ENCODE measurements at regions not wholly inside any gene's neighbourhood (a gene's known extent, or its start where the extent isn't known, plus 50 kb on each side); places are given as distances from the start of the nearest gene placed in this dataset.

GRCh38 chr20:53662595-53662994, 69.0 kb upstream of the ZNF217 start:
- Histone ChIP-seq H3K9me3 (ENCODE audit: control insufficient read depth in 2 of 3, insufficient read depth in 1 of 3, low read length in 3 of 3) (no peaks in the 10 kb centered on the region), H3K36me3 (ENCODE audit: control insufficient read depth in 2 of 3, insufficient read depth in 3 of 3, low read length in 3 of 3) (no peaks in the 10 kb centered on the region), H3K4me1 (ENCODE audit: control insufficient read depth in 2 of 3, insufficient read depth in 2 of 3, low read depth in 1 of 3, low read length in 3 of 3) (peaks cover 0 to 5% (median 0%) of the 10 kb centered on the region in 3 donors), H3K9ac (ENCODE audit: low read length in 3 of 3) (no peak overlapping the region), H3K27me3 (ENCODE audit: control insufficient read depth, insufficient read depth, low read length) (no peaks in the 10 kb centered on the region), H3K27ac (ENCODE audit: low read depth in 2 of 2, low read length in 2 of 2) (no peak overlapping the region), H3K4me3 (ENCODE audit: low read length in 3 of 3) (no peak overlapping the region)
- no peak for DNase-seq
- TF ChIP-seq CTCF (IDR thresholded peaks at IDR 0.05; ENCODE audit: borderline replicate concordance, extremely low read depth, insufficient read depth), result no peak
- FAIRE-seq, result no peak
- intact Hi-C loops (cut with DNase I), result no loop called here

- peaks cover 0 to 5% (median 2%) of the 10 kb centered on the region in 3 donors for H3K4me1 ChIP-seq (ENCODE audit: control insufficient read depth in 2 of 3, insufficient read depth in 2 of 3, low read depth in 1 of 3, low read length in 3 of 3)
These were observed 67.3 kb upstream of the ZNF217 start for GRCh38 chr20:53660947-53661381.

GRCh38 chr20:53660078-53660909, 66.7 kb upstream of the ZNF217 start:
- Histone ChIP-seq H3K27me3 (ENCODE audit: control insufficient read depth, insufficient read depth, low read length) (no peaks in the 10 kb centered on the region), H3K9me3 (ENCODE audit: control insufficient read depth in 2 of 3, insufficient read depth in 1 of 3, low read length in 3 of 3) (no peaks in the 10 kb centered on the region), H3K36me3 (ENCODE audit: control insufficient read depth in 2 of 3, insufficient read depth in 3 of 3, low read length in 3 of 3) (no peaks in the 10 kb centered on the region), H3K9ac (ENCODE audit: low read length in 3 of 3) (peak overlapping the region; percentile 11 to 57 (median 34)), H3K4me3 (ENCODE audit: low read length in 3 of 3) (peak overlapping the region; percentile 37 to 76 (median 70)), H3K4me1 (ENCODE audit: control insufficient read depth in 2 of 3, insufficient read depth in 2 of 3, low read depth in 1 of 3, low read length in 3 of 3) (peaks cover 0 to 5% (median 2%) of the 10 kb centered on the region in 3 donors), H3K27ac (ENCODE audit: low read depth in 2 of 2, low read length in 2 of 2) (peak overlapping the region in 1 of 2 donors; percentile 82)
- no peak for TF ChIP-seq CTCF (IDR thresholded peaks at IDR 0.05; ENCODE audit: borderline replicate concordance, extremely low read depth, insufficient read depth)
- FAIRE-seq, result no peak
- intact Hi-C loops (cut with DNase I), result no loop called here
- peak; percentile 36 to 84 (median 69) for DNase-seq

More at GRCh38 chr20:53660947-53661381, 67.3 kb upstream of the ZNF217 start:
- intact Hi-C loops (cut with DNase I), result no loop called here
- no peak overlapping the region for H3K27ac ChIP-seq (ENCODE audit: low read depth in 2 of 2, low read length in 2 of 2)
- FAIRE-seq, result no peak
- no peak overlapping the region for H3K9ac ChIP-seq (ENCODE audit: low read length in 3 of 3)
- TF ChIP-seq CTCF (IDR thresholded peaks at IDR 0.05; ENCODE audit: borderline replicate concordance, extremely low read depth, insufficient read depth), result no peak
- H3K27me3 ChIP-seq (ENCODE audit: control insufficient read depth, insufficient read depth, low read length), result no peaks in the 10 kb centered on the region
- H3K4me3 ChIP-seq (ENCODE audit: low read length in 3 of 3), result peak overlapping the region in 1 of 3 donors; percentile 70
- H3K36me3 ChIP-seq (ENCODE audit: control insufficient read depth in 2 of 3, insufficient read depth in 3 of 3, low read length in 3 of 3), result no peaks in the 10 kb centered on the region
- peak in 1 of 5 donors; percentile 61 for DNase-seq
- H3K9me3 ChIP-seq (ENCODE audit: control insufficient read depth in 2 of 3, insufficient read depth in 1 of 3, low read length in 3 of 3), result no peaks in the 10 kb centered on the region

Measured in kidney (tissue), 13 donors.